ENCODE measurements at regions not wholly inside any gene's neighbourhood (a gene's known extent, or its start where the extent isn't known, plus 50 kb on each side); places are given as distances from the start of the nearest gene placed in this dataset.

- TF ChIP-seq CTCF (conservative IDR thresholded peaks at IDR 0.05) (no peak), EZH2 (IDR thresholded peaks at IDR 0.05; ENCODE audit: low read depth) (no peak)
Measured at GRCh38 chr5:111972548-111972947, 215.6 kb upstream of the NREP start.
